Astrocyte of the cerebellum (primary cell): ENCODE measurements at regions not wholly inside any gene's neighbourhood (a gene's known extent, or its start where the extent isn't known, plus 50 kb on each side); places are given as distances from the start of the nearest gene placed in this dataset.
"Not testable (repeated sequence)": the region's sequence is repeated elsewhere in the genome, so short reads cannot be mapped to it uniquely, and the experiment has no call there.

Experiments
- DNase-seq: peaks from one replicate; pipeline ENCODE4 v3.0.0-alpha.2; 2011; ENCODE audit warnings: low read depth
- H3K4me3 ChIP-seq: 2 replicates; pipeline ENCODE4 v1.5.1; 2011; ENCODE audit warnings: mild to moderate bottlenecking, low read depth, low read length, moderate library complexity
- CTCF ChIP-seq: IDR thresholded peaks from 2 replicates; pipeline ENCODE4 v1.5.1; 2012; ENCODE audit warnings: low read length, low read depth, moderate library complexity, mild to moderate bottlenecking; ENCODE audit errors: missing control alignments
- in situ Hi-C: cut with HindIII; loops from 2 replicates; pipeline ENCODE4 v1.10.0; 2017; ENCODE audit warnings: low sequenced_read_pairs

GRCh38 chr19:14293101-14293815 is 87.3 kb upstream of the ADGRL1 start:
- DNase-seq, in situ Hi-C loops, H3K4me3 ChIP-seq: not testable (repeated sequence)

GRCh38 chr19:14289810-14290209 is 83.8 kb upstream of the ADGRL1 start:
- H3K4me3 ChIP-seq, DNase-seq, in situ Hi-C loops: not testable (repeated sequence)

- in situ Hi-C loops, H3K4me3 ChIP-seq, DNase-seq: not testable (repeated sequence)
Measured at GRCh38 chr19:14287837-14288236, 81.9 kb upstream of the ADGRL1 start.

- in situ Hi-C loops, DNase-seq, H3K4me3 ChIP-seq: not testable (repeated sequence)
Measured at GRCh38 chr19:14286594-14286993, 80.6 kb upstream of the ADGRL1 start.

GRCh38 chr19:14285726-14286125 is 79.8 kb upstream of the ADGRL1 start:
- DNase-seq, in situ Hi-C loops, H3K4me3 ChIP-seq: not testable (repeated sequence)

GRCh38 chr19:14283813-14284520 is 78.0 kb upstream of the ADGRL1 start:
- peak; percentile 97 for DNase-seq
- H3K4me3 ChIP-seq, in situ Hi-C loops: not testable (repeated sequence)

GRCh38 chr19:14279270-14279669 is 73.3 kb upstream of the ADGRL1 start:
- DNase-seq, H3K4me3 ChIP-seq, in situ Hi-C loops: not testable (repeated sequence)

- no peak overlapping the region for H3K4me3 ChIP-seq
- TF ChIP-seq CTCF = no peak
- in situ Hi-C loops = no loop called here
- no peak for DNase-seq
Measured at GRCh38 chr19:14277608-14278007, 71.6 kb upstream of the ADGRL1 start.

- H3K4me3 ChIP-seq, DNase-seq, in situ Hi-C loops: not testable (repeated sequence)
Measured at GRCh38 chr19:14275823-14276222, 69.9 kb upstream of the ADGRL1 start.

GRCh38 chr19:14272623-14273022 is 66.7 kb upstream of the ADGRL1 start:
- TF ChIP-seq CTCF = no peak
- H3K4me3 ChIP-seq = no peak overlapping the region
- in situ Hi-C loops = no loop called here
- DNase-seq = no peak

GRCh38 chr19:14271840-14272239 is 65.9 kb upstream of the ADGRL1 start:
- in situ Hi-C loops = no loop called here
- TF ChIP-seq CTCF = no peak
- DNase-seq = no peak

GRCh38 chr19:14270557-14270956 is 64.6 kb upstream of the ADGRL1 start:
- DNase-seq, in situ Hi-C loops, H3K4me3 ChIP-seq: not testable (repeated sequence)

More at GRCh38 chr19:14271840-14272239, 65.9 kb upstream of the ADGRL1 start:
- H3K4me3 ChIP-seq = no peak overlapping the region
